ENCODE measurements at regions not wholly inside any gene's neighbourhood (a gene's known extent, or its start where the extent isn't known, plus 50 kb on each side); places are given as distances from the start of the nearest gene placed in this dataset.

- Histone ChIP-seq H3K27ac (replicated peaks) (no peak overlapping the region), H3K4me1 (no peaks in the 10 kb centered on the region), H3K9me3 (replicated peaks) (peaks cover under 1% of the 10 kb centered on the region), H3K4me3 (no peak overlapping the region), H3K27me3 (ENCODE audit: low read depth) (no peaks in the 10 kb centered on the region), H3K36me3 (no peaks in the 10 kb centered on the region)
- intact Hi-C loops (cut with micrococcal nuclease): no loop called here
- DNase-seq: no peak
- TF ChIP-seq, protein P1, sequence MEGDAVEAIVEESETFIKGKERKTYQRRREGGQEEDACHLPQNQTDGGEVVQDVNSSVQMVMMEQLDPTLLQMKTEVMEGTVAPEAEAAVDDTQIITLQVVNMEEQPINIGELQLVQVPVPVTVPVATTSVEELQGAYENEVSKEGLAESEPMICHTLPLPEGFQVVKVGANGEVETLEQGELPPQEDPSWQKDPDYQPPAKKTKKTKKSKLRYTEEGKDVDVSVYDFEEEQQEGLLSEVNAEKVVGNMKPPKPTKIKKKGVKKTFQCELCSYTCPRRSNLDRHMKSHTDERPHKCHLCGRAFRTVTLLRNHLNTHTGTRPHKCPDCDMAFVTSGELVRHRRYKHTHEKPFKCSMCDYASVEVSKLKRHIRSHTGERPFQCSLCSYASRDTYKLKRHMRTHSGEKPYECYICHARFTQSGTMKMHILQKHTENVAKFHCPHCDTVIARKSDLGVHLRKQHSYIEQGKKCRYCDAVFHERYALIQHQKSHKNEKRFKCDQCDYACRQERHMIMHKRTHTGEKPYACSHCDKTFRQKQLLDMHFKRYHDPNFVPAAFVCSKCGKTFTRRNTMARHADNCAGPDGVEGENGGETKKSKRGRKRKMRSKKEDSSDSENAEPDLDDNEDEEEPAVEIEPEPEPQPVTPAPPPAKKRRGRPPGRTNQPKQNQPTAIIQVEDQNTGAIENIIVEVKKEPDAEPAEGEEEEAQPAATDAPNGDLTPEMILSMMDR (IDR thresholded peaks at IDR 0.05; ENCODE audit: borderline replicate concordance): no peak
Measured at GRCh38 chr6:23243854-23244253, 674.5 kb downstream of the HDGFL1 start.

DNA sequence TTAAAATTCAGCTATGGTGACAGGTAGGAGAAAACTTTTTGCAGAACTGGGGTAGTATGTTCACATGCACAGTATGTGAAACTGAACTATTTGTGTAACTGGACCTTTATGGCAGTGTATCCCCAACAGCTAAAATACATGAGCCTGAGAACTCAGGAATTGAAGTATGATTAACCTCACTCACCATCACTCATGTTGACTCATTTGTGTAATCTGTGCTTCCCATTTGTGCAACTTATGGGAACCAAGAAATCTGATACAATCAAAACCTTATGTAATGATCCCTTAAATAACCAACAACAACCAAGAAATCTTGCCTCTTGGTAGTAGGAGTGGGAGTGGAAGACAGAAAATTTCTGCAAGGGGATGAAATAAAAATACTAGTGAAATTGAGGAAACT lies 674.9 kb downstream of the HDGFL1 start:
- Histone ChIP-seq H3K4me1 (no peaks in the 10 kb centered on the region), H3K27ac (replicated peaks) (no peak overlapping the region), H3K4me3 (no peak overlapping the region), H3K36me3 (no peaks in the 10 kb centered on the region), H3K27me3 (ENCODE audit: low read depth) (no peaks in the 10 kb centered on the region), H3K9me3 (replicated peaks) (no peaks in the 10 kb centered on the region)
- intact Hi-C loops (cut with micrococcal nuclease): no loop called here
- DNase-seq: no peak
- TF ChIP-seq, protein P1 (IDR thresholded peaks at IDR 0.05; ENCODE audit: borderline replicate concordance): no peak

- no peak overlapping the region for H3K27ac ChIP-seq (replicated peaks)
- H3K4me3 ChIP-seq: no peak overlapping the region
- no peaks in the 10 kb centered on the region for H3K36me3 ChIP-seq
- intact Hi-C loops (cut with micrococcal nuclease): no loop called here
- DNase-seq: no peak
- TF ChIP-seq, protein P1 (IDR thresholded peaks at IDR 0.05; ENCODE audit: borderline replicate concordance): no peak
- no peaks in the 10 kb centered on the region for H3K4me1 ChIP-seq
- H3K9me3 ChIP-seq (replicated peaks): no peaks in the 10 kb centered on the region
- no peaks in the 10 kb centered on the region for H3K27me3 ChIP-seq (ENCODE audit: low read depth)
Measured at GRCh38 chr6:23245572-23245971, 676.2 kb downstream of the HDGFL1 start.

DNA sequence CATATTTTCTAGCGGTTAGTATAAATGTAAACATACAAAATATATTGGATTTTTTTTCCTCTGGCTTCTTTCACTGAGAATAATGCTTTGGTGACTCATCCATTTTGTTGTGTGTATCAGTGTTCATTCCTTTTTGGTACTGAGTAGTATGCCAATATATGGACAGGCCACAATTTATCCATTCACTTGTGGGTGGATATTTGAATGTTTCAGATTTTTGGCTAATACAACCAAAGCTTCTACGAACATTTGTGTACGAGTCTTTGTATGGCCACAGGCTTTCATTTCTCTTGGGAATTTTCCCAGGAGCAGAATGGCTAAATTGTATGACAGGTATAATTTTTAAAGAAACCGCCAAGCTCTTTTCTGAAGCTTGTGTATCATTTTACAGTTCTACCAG lies 677.5 kb downstream of the HDGFL1 start:
- Histone ChIP-seq H3K27ac (replicated peaks) (no peak overlapping the region), H3K27me3 (ENCODE audit: low read depth) (no peaks in the 10 kb centered on the region), H3K4me3 (no peak overlapping the region), H3K9me3 (replicated peaks) (no peaks in the 10 kb centered on the region), H3K36me3 (no peaks in the 10 kb centered on the region), H3K4me1 (no peaks in the 10 kb centered on the region)
- no peak for DNase-seq
- intact Hi-C loops (cut with micrococcal nuclease): no loop called here
- TF ChIP-seq, protein P1 (IDR thresholded peaks at IDR 0.05; ENCODE audit: borderline replicate concordance): no peak

DNA sequence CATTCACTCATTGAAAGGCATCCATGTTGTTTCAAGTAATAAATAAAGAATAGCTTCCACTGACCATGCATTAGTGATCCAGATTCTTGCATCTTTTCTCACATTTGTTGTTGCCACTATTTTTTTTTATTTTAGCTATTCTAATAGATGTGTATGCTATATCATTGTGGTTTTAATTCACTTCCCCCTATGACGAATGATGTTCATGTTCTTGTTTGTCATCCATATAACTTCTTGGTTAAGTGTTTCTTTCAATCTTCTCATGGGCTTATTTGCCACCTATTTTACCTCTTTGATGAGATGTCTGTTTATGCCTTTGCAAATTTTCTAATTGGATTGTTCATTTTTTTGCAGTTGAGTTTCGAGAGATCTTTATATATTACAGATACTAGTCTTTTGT lies 681.2 kb downstream of the HDGFL1 start:
- no peaks in the 10 kb centered on the region for H3K27me3 ChIP-seq (ENCODE audit: low read depth)
- H3K4me1 ChIP-seq: no peaks in the 10 kb centered on the region
- H3K36me3 ChIP-seq: no peaks in the 10 kb centered on the region
- TF ChIP-seq, protein P1 (IDR thresholded peaks at IDR 0.05; ENCODE audit: borderline replicate concordance): no peak
- intact Hi-C loops (cut with micrococcal nuclease): no loop called here
- H3K27ac ChIP-seq (replicated peaks): no peak overlapping the region
- H3K9me3 ChIP-seq (replicated peaks): peaks cover 12% of the 10 kb centered on the region
- DNase-seq: no peak
- H3K4me3 ChIP-seq: no peak overlapping the region

- H3K36me3 ChIP-seq: no peaks in the 10 kb centered on the region
- DNase-seq: no peak
- no peak overlapping the region for H3K27ac ChIP-seq (replicated peaks)
- no peaks in the 10 kb centered on the region for H3K27me3 ChIP-seq (ENCODE audit: low read depth)
- peaks cover 22% of the 10 kb centered on the region for H3K9me3 ChIP-seq (replicated peaks)
- intact Hi-C loops (cut with micrococcal nuclease): no loop called here
- TF ChIP-seq, protein P1 (IDR thresholded peaks at IDR 0.05; ENCODE audit: borderline replicate concordance): no peak
- no peaks in the 10 kb centered on the region for H3K4me1 ChIP-seq
- no peak overlapping the region for H3K4me3 ChIP-seq
Measured at GRCh38 chr6:23262864-23263263, 693.5 kb downstream of the HDGFL1 start.

Measured in left ventricle myocardium inferior (tissue), 1 donor.